Fibroblast of mammary gland (primary cell): ENCODE measurements at regions not wholly inside any gene's neighbourhood (a gene's known extent, or its start where the extent isn't known, plus 50 kb on each side); places are given as distances from the start of the nearest gene placed in this dataset.

Source experiments
- DNase-seq: peaks from one replicate; pipeline ENCODE4 v3.0.0-alpha.2; 2010; ENCODE audit warnings: low read depth
- H3K4me3 ChIP-seq: 2 replicates; pipeline ENCODE4 v1.5.1; 2011; ENCODE audit warnings: low read depth, mild to moderate bottlenecking, low read length, moderate library complexity; ENCODE audit not compliant: control insufficient read depth
- TF ChIP-seq, protein P1 (sequence below): conservative IDR thresholded peaks from 2 replicates; pipeline ENCODE4 v1.5.1; 2011; ENCODE audit warnings: low read depth, low read length, inconsistent platforms; ENCODE audit not compliant: control insufficient read depth, insufficient read depth

DNA sequence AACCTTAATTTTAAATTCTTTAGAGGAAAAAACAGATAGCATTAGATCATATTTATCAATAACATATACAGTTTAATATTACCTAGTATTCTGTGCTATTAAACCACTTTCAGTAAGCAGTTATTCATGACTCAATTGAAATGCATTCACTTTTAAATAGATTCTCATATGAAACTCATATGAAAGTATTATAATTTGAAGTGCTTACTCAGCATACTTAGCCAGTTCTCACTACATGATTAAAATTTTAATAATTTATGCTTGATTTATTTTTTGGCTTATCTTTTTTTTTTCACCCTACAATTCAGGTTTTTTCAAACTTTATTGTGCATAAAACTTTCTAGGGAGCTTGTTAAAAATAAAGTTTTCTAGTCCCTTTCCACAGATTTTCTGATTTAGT lies 694.9 kb upstream of the CDH9 start:
- no peak overlapping the region for H3K4me3 ChIP-seq
- DNase-seq = no peak
- TF ChIP-seq, protein P1, sequence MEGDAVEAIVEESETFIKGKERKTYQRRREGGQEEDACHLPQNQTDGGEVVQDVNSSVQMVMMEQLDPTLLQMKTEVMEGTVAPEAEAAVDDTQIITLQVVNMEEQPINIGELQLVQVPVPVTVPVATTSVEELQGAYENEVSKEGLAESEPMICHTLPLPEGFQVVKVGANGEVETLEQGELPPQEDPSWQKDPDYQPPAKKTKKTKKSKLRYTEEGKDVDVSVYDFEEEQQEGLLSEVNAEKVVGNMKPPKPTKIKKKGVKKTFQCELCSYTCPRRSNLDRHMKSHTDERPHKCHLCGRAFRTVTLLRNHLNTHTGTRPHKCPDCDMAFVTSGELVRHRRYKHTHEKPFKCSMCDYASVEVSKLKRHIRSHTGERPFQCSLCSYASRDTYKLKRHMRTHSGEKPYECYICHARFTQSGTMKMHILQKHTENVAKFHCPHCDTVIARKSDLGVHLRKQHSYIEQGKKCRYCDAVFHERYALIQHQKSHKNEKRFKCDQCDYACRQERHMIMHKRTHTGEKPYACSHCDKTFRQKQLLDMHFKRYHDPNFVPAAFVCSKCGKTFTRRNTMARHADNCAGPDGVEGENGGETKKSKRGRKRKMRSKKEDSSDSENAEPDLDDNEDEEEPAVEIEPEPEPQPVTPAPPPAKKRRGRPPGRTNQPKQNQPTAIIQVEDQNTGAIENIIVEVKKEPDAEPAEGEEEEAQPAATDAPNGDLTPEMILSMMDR = no peak

DNA sequence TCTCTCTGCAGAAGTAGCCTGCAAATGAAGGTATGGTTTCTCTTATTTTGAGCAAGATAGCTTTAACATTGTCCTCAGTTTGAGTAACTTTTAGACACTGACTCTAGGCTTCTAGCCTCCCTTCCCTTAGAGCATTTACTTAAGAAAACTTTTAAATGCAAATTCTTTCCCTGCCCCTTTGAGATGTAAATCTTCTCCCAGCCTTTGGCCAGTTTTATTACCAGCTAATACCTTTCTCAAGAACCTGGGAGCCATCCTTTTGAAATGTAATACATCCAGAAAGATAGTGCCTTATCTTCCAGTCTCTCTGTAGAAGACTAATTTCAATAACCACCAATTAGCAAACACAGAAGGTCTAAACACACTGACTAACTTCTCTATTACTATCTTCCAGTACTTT lies 688.9 kb upstream of the CDH9 start:
- no peak for DNase-seq
- TF ChIP-seq, protein P1 = no peak
- H3K4me3 ChIP-seq = no peak overlapping the region

DNA sequence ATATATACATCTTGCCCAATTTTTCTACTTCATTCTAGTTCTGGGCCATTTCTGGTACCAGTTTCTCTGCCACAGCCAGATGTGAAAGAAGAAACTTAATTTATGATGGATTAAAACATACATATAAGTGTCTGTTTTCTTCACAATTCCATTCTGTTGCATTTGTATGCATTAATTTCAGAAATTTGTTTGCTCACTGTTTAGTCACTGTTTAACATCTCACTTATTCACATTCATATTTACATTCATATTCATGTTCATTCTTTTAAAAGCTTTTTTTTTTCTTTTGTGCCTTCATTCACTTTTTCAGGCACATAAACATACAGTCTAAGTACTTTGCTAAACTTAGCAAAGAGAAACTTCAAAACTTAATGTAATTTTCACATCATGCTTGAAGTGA lies 684.0 kb upstream of the CDH9 start:
- H3K4me3 ChIP-seq = no peak overlapping the region
- no peak for DNase-seq
- TF ChIP-seq, protein P1 = no peak

DNA sequence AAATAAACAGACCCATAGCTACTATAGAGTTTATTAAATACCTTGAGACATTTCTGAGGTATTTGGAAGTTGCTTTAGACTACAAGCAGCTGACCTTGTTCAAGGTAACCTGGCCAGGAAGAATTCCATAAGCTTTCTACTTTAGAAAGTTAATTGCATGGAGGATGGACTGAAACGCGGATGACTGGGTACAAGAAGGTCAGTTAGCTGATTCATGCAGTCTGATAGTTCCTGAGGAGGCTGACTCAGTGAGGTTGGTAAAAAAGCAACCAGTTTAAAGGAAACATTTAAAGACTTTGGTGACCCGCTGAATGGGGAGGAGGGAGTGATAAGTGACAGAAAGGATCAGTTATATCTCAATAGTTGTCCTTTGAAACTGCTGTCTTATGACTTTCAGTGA lies 670.1 kb upstream of the CDH9 start:
- no peak overlapping the region for H3K4me3 ChIP-seq
- TF ChIP-seq, protein P1 = no peak
- DNase-seq = peak; percentile 12

DNA sequence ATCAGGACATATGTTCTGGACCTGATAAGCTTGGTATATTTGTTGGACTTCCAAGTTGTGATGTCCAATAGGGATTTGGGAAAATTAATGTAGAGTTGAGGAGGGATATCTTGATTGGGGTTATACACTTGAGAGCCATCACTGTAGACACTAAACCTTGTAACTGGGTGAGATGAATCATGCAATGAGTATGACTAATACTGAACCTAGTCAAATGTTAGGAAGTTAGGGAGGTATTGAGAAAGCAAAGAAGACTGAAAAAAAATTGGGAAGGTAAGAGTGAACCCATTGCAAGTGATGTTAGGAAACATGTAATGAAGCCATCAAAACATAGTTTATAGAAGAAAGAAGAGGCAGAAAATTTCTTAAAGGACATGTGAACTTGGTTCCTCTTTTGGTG lies 668.4 kb upstream of the CDH9 start:
- no peak overlapping the region for H3K4me3 ChIP-seq
- TF ChIP-seq, protein P1 = no peak
- DNase-seq = peak; percentile 38

DNA sequence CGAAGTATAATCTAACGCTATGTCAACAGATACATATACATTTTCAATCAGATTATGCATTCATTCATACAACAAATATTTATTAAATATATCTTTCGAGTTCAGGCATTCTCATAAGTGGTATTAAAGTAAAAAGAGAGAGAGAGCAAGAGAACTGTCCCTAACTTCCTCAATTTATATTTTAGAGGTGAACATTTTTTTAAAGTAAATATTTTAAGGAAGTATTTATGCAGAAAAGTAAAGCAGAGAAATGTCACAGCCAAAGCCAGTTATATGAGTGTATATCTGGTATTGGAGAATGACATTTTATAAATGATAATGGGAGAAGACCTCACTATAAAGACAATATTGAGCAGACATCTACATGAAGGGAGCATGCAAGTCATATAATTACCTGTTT lies 667.3 kb upstream of the CDH9 start:
- TF ChIP-seq, protein P1 = no peak
- no peak overlapping the region for H3K4me3 ChIP-seq
- no peak for DNase-seq
